Sigmoid colon (tissue), 6 donors: ENCODE measurements at regions not wholly inside any gene's neighbourhood (a gene's known extent, or its start where the extent isn't known, plus 50 kb on each side); places are given as distances from the start of the nearest gene placed in this dataset.
A peak's percentile ranks its signal among the peaks of the same experiment; 100 is the strongest.

Experiments used
- DNase-seq: peaks from one replicate; pipeline ENCODE4 v3.0.0-alpha.2; 2019
- H3K27ac ChIP-seq, 4 donors: fragments of 200-600 bp; sonication (generic); one replicate each; pipeline ENCODE4 v1.5.1; 2016 to 2019; ENCODE audit warnings: mild to moderate bottlenecking in 1 of 4
- H3K27me3 ChIP-seq, 3 donors: fragments of 200-600 bp; sonication (generic); one replicate each; pipeline ENCODE4 v1.5.1; 2019; ENCODE audit warnings: mild to moderate bottlenecking in 1 of 3
- H3K36me3 ChIP-seq, 4 donors: fragments of 200-600 bp; sonication (generic); one replicate each; pipeline ENCODE4 v1.5.1; 2016 to 2019
- H3K4me1 ChIP-seq, 4 donors: fragments of 200-600 bp; sonication (generic); one replicate each; pipeline ENCODE4 v1.5.1; 2017 to 2019
- H3K4me3 ChIP-seq, 4 donors: fragments of 200-600 bp; sonication (generic); one replicate each; pipeline ENCODE4 v1.5.1; 2017 to 2019; ENCODE audit warnings: mild to moderate bottlenecking in 2 of 4, moderate library complexity in 1 of 4
- H3K9me3 ChIP-seq, 4 donors: fragments of 200-600 bp in 3 of 4; sonication (generic) in 3 of 4; one replicate each; pipeline versions ENCODE4 v1.5.1 to v1.6.1; 2013 to 2019
- CTCF ChIP-seq, 4 experiments: fragments of 450-650 bp in 3 of 4; fragments of 200-600 bp in 1 of 4; IDR thresholded peaks; one replicate each; pipeline ENCODE4 v1.5.1; 2016 to 2019; ENCODE audit warnings: antibody characterized with exemption in 4 of 4, mild to moderate bottlenecking in 3 of 4, moderate library complexity in 2 of 4
- EP300 ChIP-seq, 4 donors: sonication (generic); formaldehyde crosslinking; IDR thresholded peaks; one replicate each; pipeline ENCODE4 v1.6.1; 2017; ENCODE audit warnings: antibody characterized with exemption in 4 of 4
- POLR2A ChIP-seq, 2 donors: fragments of 450-650 bp; IDR thresholded peaks; one replicate each; pipeline ENCODE4 v1.6.1; 2016; ENCODE audit warnings: antibody characterized with exemption in 2 of 2, mild to moderate bottlenecking in 2 of 2, moderate library complexity in 2 of 2
- POLR2AphosphoS5 ChIP-seq, 4 donors: sonication (generic); formaldehyde crosslinking; IDR thresholded peaks; one replicate each; pipeline ENCODE4 v1.6.1; 2017; ENCODE audit warnings: antibody characterized with exemption in 4 of 4
- WGBS, 2 donors: extraction: QIAGEN DNeasy Blood & Tissue Kit; methylation state at CpG; one replicate each; pipeline ENCODE4 v1.1.7; 2013; 5-methylcytosine and 5-hydroxymethylcytosine counted together
- intact Hi-C: fragments of 100-400 bp; cut with DNase I; formaldehyde crosslinking; loops from one replicate; pipeline ENCODE4 v1.15.1; 2023
- donor health status: healthy with polysubstance abuse.
- donor health status: healthy.

DNA sequence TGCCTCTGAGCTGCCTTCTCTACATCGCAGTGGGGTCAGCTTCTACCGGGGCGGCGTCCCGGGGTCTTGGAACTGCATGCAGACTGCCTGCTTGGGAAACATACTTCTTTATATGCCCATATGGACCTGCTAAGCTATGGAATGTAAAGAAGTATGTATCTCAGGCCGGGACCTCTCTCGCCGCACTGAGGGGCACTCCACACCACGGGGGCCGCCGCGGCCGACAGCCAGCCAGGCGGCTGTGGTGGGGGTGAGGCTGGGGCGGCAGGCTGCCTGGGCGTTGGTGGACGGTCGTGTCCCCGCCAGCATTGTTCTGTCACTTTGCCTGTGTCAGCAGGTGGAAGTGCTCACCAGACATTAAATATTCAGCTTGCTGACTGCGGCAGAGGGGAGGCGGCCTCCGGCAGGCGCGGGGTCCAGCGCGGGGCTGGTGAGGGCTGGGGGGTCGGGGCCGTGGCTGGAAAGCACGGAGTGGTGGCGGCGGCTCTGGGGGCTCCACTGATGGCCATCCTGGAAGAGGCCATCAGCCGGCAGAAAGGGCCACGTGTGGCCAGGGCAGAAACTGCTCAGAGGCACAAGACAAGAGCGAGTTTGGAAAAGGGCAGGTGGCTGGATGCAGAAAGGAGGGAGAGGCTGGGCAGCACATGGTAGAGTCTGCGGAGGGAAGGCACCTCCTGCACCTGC, 78.6 kb upstream of the GATA5 start:
- Histone ChIP-seq H3K27me3 (peaks cover 0 to 39% (median 6%) of the 10 kb centered on the region in 3 donors), H3K36me3 (no peaks in the 10 kb centered on the region), H3K9me3 (no peaks in the 10 kb centered on the region), H3K27ac (peak overlapping the region; percentile 91 to 97 (median 94)), H3K4me3 (peak overlapping the region in 3 of 4 donors; percentile 76 to 85 (median 80)), H3K4me1 (peaks cover 0 to 100% (median 93%) of the 10 kb centered on the region in 4 donors)
- TF ChIP-seq POLR2A (IDR thresholded peaks at IDR 0.05) (no peak), CTCF (IDR thresholded peaks at IDR 0.05) (no peak), POLR2AphosphoS5 (IDR thresholded peaks at IDR 0.05) (no peak), EP300 (IDR thresholded peaks at IDR 0.05) (no peak)
- intact Hi-C loops: loop anchor here (2.0 to 10.0 kb wide), 2 partner anchors 16 to 240 kb away; partner anchors contain the start of gene MRGBP
- no peak for DNase-seq
- WGBS, 2 donors: 67 to 68% methylated on average over 35 of the region's 35 CpGs

- peak overlapping the region in 3 of 4 donors; percentile 76 to 85 (median 80) for H3K4me3 ChIP-seq
- peaks cover 0 to 100% (median 91%) of the 10 kb centered on the region in 4 donors for H3K4me1 ChIP-seq
- intact Hi-C loops: loop anchor here (2.0 to 10.0 kb wide), 2 partner anchors 16 to 240 kb away; partner anchors contain the start of gene MRGBP
- no peaks in the 10 kb centered on the region for H3K9me3 ChIP-seq
- no peak for DNase-seq
- H3K27ac ChIP-seq: peak overlapping the region; percentile 91 to 97 (median 94)
- no peaks in the 10 kb centered on the region for H3K36me3 ChIP-seq
- TF ChIP-seq EP300 (IDR thresholded peaks at IDR 0.05): no peak
- no peak for TF ChIP-seq CTCF (IDR thresholded peaks at IDR 0.05)
- TF ChIP-seq POLR2AphosphoS5 (IDR thresholded peaks at IDR 0.05): no peak
- TF ChIP-seq POLR2A (IDR thresholded peaks at IDR 0.05): no peak
- 70 to 82% methylated on average over 27 of the region's 27 CpGs for WGBS, 2 donors
- H3K27me3 ChIP-seq: peaks cover 0 to 33% (median 6%) of the 10 kb centered on the region in 3 donors
Measured at GRCh38 chr20:62554898-62555641, 79.3 kb upstream of the GATA5 start.

GRCh38 chr20:62555642-62556420, 80.0 kb upstream of the GATA5 start:
- TF ChIP-seq POLR2AphosphoS5 (IDR thresholded peaks at IDR 0.05) (peak in 1 of 4 donors; percentile 37), POLR2A (IDR thresholded peaks at IDR 0.05) (no peak), CTCF (IDR thresholded peaks at IDR 0.05) (no peak), EP300 (IDR thresholded peaks at IDR 0.05) (no peak)
- no peaks in the 10 kb centered on the region for H3K36me3 ChIP-seq
- peak overlapping the region in 1 of 4 donors; percentile 17 for H3K4me3 ChIP-seq
- WGBS, 2 donors: 23 to 62% methylated on average over 29 of the region's 29 CpGs
- intact Hi-C loops: loop anchor here (2.0 to 10.0 kb wide), 2 partner anchors 17 to 239 kb away; partner anchors contain the start of gene MRGBP
- no peak for DNase-seq
- peaks cover 0 to 100% (median 90%) of the 10 kb centered on the region in 4 donors for H3K4me1 ChIP-seq
- H3K27me3 ChIP-seq: peaks cover 0 to 26% (median 4%) of the 10 kb centered on the region in 3 donors
- peak overlapping the region; percentile 61 to 97 (median 93) for H3K27ac ChIP-seq
- H3K9me3 ChIP-seq: no peaks in the 10 kb centered on the region

- intact Hi-C loops: loop anchor here (10.0 kb wide), 1 partner anchor 237 kb away; the partner anchor contains the start of gene MRGBP
- no peak for DNase-seq
- no peak for TF ChIP-seq POLR2AphosphoS5 (IDR thresholded peaks at IDR 0.05)
- TF ChIP-seq EP300 (IDR thresholded peaks at IDR 0.05): no peak
- no peak for TF ChIP-seq POLR2A (IDR thresholded peaks at IDR 0.05)
- TF ChIP-seq CTCF (IDR thresholded peaks at IDR 0.05): no peak
- peaks cover 0 to 11% (median 0%) of the 10 kb centered on the region in 3 donors for H3K27me3 ChIP-seq
- peak overlapping the region; percentile 7 to 97 (median 84) for H3K27ac ChIP-seq
- peaks cover 0 to 100% (median 94%) of the 10 kb centered on the region in 4 donors for H3K4me1 ChIP-seq
- no peak overlapping the region for H3K4me3 ChIP-seq
- no peaks in the 10 kb centered on the region for H3K9me3 ChIP-seq
- H3K36me3 ChIP-seq: no peaks in the 10 kb centered on the region
- 39 to 66% methylated on average over 14 of the region's 14 CpGs for WGBS, 2 donors
Measured at GRCh38 chr20:62557462-62557861, 81.7 kb upstream of the GATA5 start.
